HK-2 (cell line): ENCODE measurements at regions not wholly inside any gene's neighbourhood (a gene's known extent, or its start where the extent isn't known, plus 50 kb on each side); places are given as distances from the start of the nearest gene placed in this dataset.
"Not testable (repeated sequence)": the region's sequence is repeated elsewhere in the genome, so short reads cannot be mapped to it uniquely, and the experiment has no call there.

ENCODE experiments used
- DNase-seq: peaks from one replicate; pipeline ENCODE4 v3.0.0-alpha.2; 2018; ENCODE audit not compliant: unreplicated experiment

- DNase-seq: no peak
Observed at GRCh38 chr3:166446291-166446690, 609.1 kb upstream of the BCHE start.

GRCh38 chr3:166445865-166446264, 608.6 kb upstream of the BCHE start:
- DNase-seq: no peak

- no peak for DNase-seq
Observed at GRCh38 chr3:166444756-166445155, 607.5 kb upstream of the BCHE start.

GRCh38 chr3:166444336-166444735, 607.1 kb upstream of the BCHE start:
- DNase-seq: no peak

- no peak for DNase-seq
Observed at GRCh38 chr3:166435469-166436057, 598.3 kb upstream of the BCHE start.

- DNase-seq: no peak
Observed at GRCh38 chr3:166433060-166433459, 595.8 kb upstream of the BCHE start.

GRCh38 chr3:166425900-166426611, 588.8 kb upstream of the BCHE start:
- DNase-seq: no peak

- no peak for DNase-seq
Observed at GRCh38 chr3:166425021-166425420, 587.8 kb upstream of the BCHE start.

- DNase-seq: not testable (repeated sequence)
Observed at GRCh38 chr3:166423824-166424513, 586.7 kb upstream of the BCHE start.

GRCh38 chr3:166422556-166422955, 585.3 kb upstream of the BCHE start:
- DNase-seq: no peak

- no peak for DNase-seq
Observed at GRCh38 chr3:166420071-166420470, 582.8 kb upstream of the BCHE start.

GRCh38 chr3:166405896-166406295, 568.7 kb upstream of the BCHE start:
- no peak for DNase-seq

- DNase-seq: no peak
Observed at GRCh38 chr3:166405465-166405864, 568.2 kb upstream of the BCHE start.

- DNase-seq: no peak
Observed at GRCh38 chr3:166390303-166390702, 553.1 kb upstream of the BCHE start.

GRCh38 chr3:166388321-166388720, 551.1 kb upstream of the BCHE start:
- no peak for DNase-seq

GRCh38 chr3:166372571-166373106, 535.4 kb upstream of the BCHE start:
- no peak for DNase-seq

GRCh38 chr3:166367947-166368533, 530.8 kb upstream of the BCHE start:
- DNase-seq: no peak

GRCh38 chr3:166362698-166363097, 525.5 kb upstream of the BCHE start:
- DNase-seq: no peak

- no peak for DNase-seq
Observed at GRCh38 chr3:166360720-166361119, 523.5 kb upstream of the BCHE start.

- DNase-seq: no peak
Observed at GRCh38 chr3:166351461-166351860, 514.2 kb upstream of the BCHE start.

- DNase-seq: no peak
Observed at GRCh38 chr3:166340604-166341266, 503.5 kb upstream of the BCHE start.

- DNase-seq: no peak
Observed at GRCh38 chr3:166324401-166324800, 487.2 kb upstream of the BCHE start.
